NCI-H1417 (cell line): ENCODE measurements at regions not wholly inside any gene's neighbourhood (a gene's known extent, or its start where the extent isn't known, plus 50 kb on each side); places are given as distances from the start of the nearest gene placed in this dataset.
"Not testable (repeated sequence)": the region's sequence is repeated elsewhere in the genome, so short reads cannot be mapped to it uniquely, and the experiment has no call there.

Experiments
- DNase-seq, 3 experiments: peaks; one replicate each; lab custom pipeline; 2025; lab: John Stamatoyannopoulos, UW

GRCh38 chr1:2851918-2852317, 50.4 kb upstream of the TTC34 start:
- DNase-seq, result not testable (repeated sequence)

- no peak for DNase-seq
Observed at GRCh38 chr1:2853711-2854110, 52.2 kb upstream of the TTC34 start.

GRCh38 chr1:2854151-2854550, 52.7 kb upstream of the TTC34 start:
- no peak for DNase-seq

- no peak for DNase-seq
Observed at GRCh38 chr1:2854611-2855010, 53.1 kb upstream of the TTC34 start.

GRCh38 chr1:2855206-2856065, 53.9 kb upstream of the TTC34 start:
- no peak for DNase-seq

- no peak for DNase-seq
Observed at GRCh38 chr1:2856066-2856390, 54.5 kb upstream of the TTC34 start.

GRCh38 chr1:2856676-2857375, 55.3 kb upstream of the TTC34 start:
- DNase-seq, result peak in 2 of 3 experiments; percentile 14 to 44

- no peak for DNase-seq
Observed at GRCh38 chr1:2857521-2857920, 56.0 kb upstream of the TTC34 start.

GRCh38 chr1:2858676-2859075, 57.2 kb upstream of the TTC34 start:
- no peak for DNase-seq

GRCh38 chr1:2859219-2859880, 57.9 kb upstream of the TTC34 start:
- DNase-seq, result no peak

GRCh38 chr1:2859881-2860430, 58.5 kb upstream of the TTC34 start:
- DNase-seq, result no peak

- DNase-seq, result no peak
Observed at GRCh38 chr1:2860476-2861142, 59.1 kb upstream of the TTC34 start.

- no peak for DNase-seq
Observed at GRCh38 chr1:2861143-2861987, 59.9 kb upstream of the TTC34 start.

- DNase-seq, result no peak
Observed at GRCh38 chr1:2861988-2862813, 60.7 kb upstream of the TTC34 start.

GRCh38 chr1:2862814-2863647, 61.5 kb upstream of the TTC34 start:
- no peak for DNase-seq

GRCh38 chr1:2863648-2863963, 62.1 kb upstream of the TTC34 start:
- no peak for DNase-seq

- peak in 1 of 3 experiments; percentile 11 for DNase-seq
Observed at GRCh38 chr1:2864203-2864905, 62.9 kb upstream of the TTC34 start.

GRCh38 chr1:2865000-2865399, 63.5 kb upstream of the TTC34 start:
- DNase-seq, result no peak
